CD4-positive, alpha-beta memory T cell (primary cell): ENCODE measurements at regions not wholly inside any gene's neighbourhood (a gene's known extent, or its start where the extent isn't known, plus 50 kb on each side); places are given as distances from the start of the nearest gene placed in this dataset.
"Not testable (repeated sequence)": the region's sequence is repeated elsewhere in the genome, so short reads cannot be mapped to it uniquely, and the experiment has no call there.

Experiments used
- CTCF ChIA-PET: fragments of 350-600 bp; sonication (Branson Sonifier 250); formaldehyde crosslinking; loops from one replicate; lab custom pipeline; 2021; ENCODE audit warnings: inconsistent platforms; ENCODE audit not compliant: partially characterized antibody; lab: Charles Lee
- POLR2A ChIA-PET: fragments of 350-600 bp; sonication (Branson Sonifier 250); formaldehyde crosslinking; loops from one replicate; lab custom pipeline; 2021; ENCODE audit not compliant: partially characterized antibody; lab: Charles Lee
- DNase-seq, 5 donors: peaks; one replicate each; pipeline versions ENCODE4 v3.0.0 to v3.0.0-alpha.2; 2020 to 2022; ENCODE audit warnings: mixed read lengths in 1 of 5
- H3K27ac ChIP-seq: one replicate; pipeline ENCODE4 v1.7.0; 2013; ENCODE audit warnings: low read depth, low read length
- H3K27me3 ChIP-seq: 2 replicates; pipeline ENCODE4 v1.7.0; 2013; ENCODE audit warnings: mild to moderate bottlenecking, low read length, moderate library complexity; ENCODE audit not compliant: insufficient read depth
- H3K36me3 ChIP-seq: 2 replicates; pipeline ENCODE4 v1.7.0; 2013; ENCODE audit warnings: mild to moderate bottlenecking, low read length, moderate library complexity; ENCODE audit not compliant: insufficient read depth
- H3K4me1 ChIP-seq: 2 replicates; pipeline ENCODE4 v1.7.0; 2013; ENCODE audit warnings: mild to moderate bottlenecking, low read length, moderate library complexity; ENCODE audit not compliant: insufficient read depth
- H3K4me3 ChIP-seq, 2 donors: one replicate each; pipeline ENCODE4 v1.7.0; 2013; ENCODE audit warnings: low read length in 2 of 2, mild to moderate bottlenecking in 1 of 2
- H3K9me3 ChIP-seq, 2 donors: one replicate each; pipeline ENCODE4 v1.7.0; 2013; ENCODE audit warnings: low read length in 2 of 2, control low read depth in 1 of 2; ENCODE audit not compliant: control insufficient read depth in 1 of 2
- H3K27ac Mint-ChIP-seq, 7 donors: one replicate each; pipeline ENCODE4 v1.8.0; 2020 to 2021; ENCODE audit warnings: mixed read lengths in 7 of 7, mild to moderate bottlenecking in 6 of 7, inconsistent platforms in 3 of 7, moderate library complexity in 3 of 7
- H3K27me3 Mint-ChIP-seq, 2 donors: one replicate each; pipeline ENCODE4 v1.8.0; 2020 to 2021; ENCODE audit warnings: mixed read lengths in 2 of 2
- H3K36me3 Mint-ChIP-seq, 2 donors: one replicate each; pipeline ENCODE4 v1.8.0; 2020 to 2021; ENCODE audit warnings: mixed read lengths in 2 of 2, inconsistent platforms in 1 of 2, mild to moderate bottlenecking in 1 of 2
- H3K4me1 Mint-ChIP-seq, 4 donors: one replicate each; pipeline ENCODE4 v1.8.0; 2020 to 2021; ENCODE audit warnings: mixed read lengths in 4 of 4, mild to moderate bottlenecking in 1 of 4
- H3K4me3 Mint-ChIP-seq, 8 donors: one replicate each; pipeline ENCODE4 v1.8.0; 2020 to 2021; ENCODE audit warnings: mixed read lengths in 8 of 8, mild to moderate bottlenecking in 7 of 8, moderate library complexity in 6 of 8, inconsistent platforms in 3 of 8
- H3K9me3 Mint-ChIP-seq, 8 donors: one replicate each; pipeline ENCODE4 v1.8.0; 2020 to 2021; ENCODE audit warnings: mixed read lengths in 8 of 8, mild to moderate bottlenecking in 5 of 8, inconsistent platforms in 3 of 8, moderate library complexity in 1 of 8
- intact Hi-C: fragments of 100-400 bp; cut with micrococcal nuclease; formaldehyde crosslinking; loops from one replicate; pipeline ENCODE4 v1.15.1; 2023

- H3K4me1 Mint-ChIP-seq, H3K4me3 Mint-ChIP-seq, H3K4me3 ChIP-seq, CTCF ChIA-PET, H3K9me3 Mint-ChIP-seq, H3K27me3 Mint-ChIP-seq, H3K36me3 Mint-ChIP-seq, DNase-seq, intact Hi-C loops, H3K36me3 ChIP-seq, H3K9me3 ChIP-seq, H3K4me1 ChIP-seq, POLR2A ChIA-PET, H3K27me3 ChIP-seq, H3K27ac Mint-ChIP-seq, H3K27ac ChIP-seq: not testable (repeated sequence)
Observed at GRCh38 chr15:20211508-20211907, 330.1 kb downstream of the GOLGA6L6 start.

DNA sequence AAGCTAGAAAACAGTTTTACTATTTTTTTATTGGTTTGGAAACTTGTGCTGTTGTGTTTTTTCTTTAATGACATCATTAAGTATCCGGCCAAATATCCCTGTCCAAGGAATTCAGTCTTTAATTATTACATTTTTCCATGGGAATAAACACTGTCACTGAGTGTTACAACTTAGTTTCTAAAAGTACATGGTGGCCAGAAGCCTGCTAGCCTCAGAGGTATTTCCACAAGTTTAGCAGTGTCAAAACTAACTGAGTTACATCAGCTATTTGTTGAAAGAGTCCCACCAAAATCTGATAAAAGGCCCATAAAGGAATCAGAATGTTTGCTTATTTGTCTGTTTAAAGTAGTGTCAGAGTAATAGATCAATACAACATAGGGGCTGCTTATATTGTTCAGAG is 331.6 kb downstream of the GOLGA6L6 start:
- H3K27me3 Mint-ChIP-seq, H3K36me3 Mint-ChIP-seq, H3K27me3 ChIP-seq, H3K27ac ChIP-seq, H3K4me3 ChIP-seq, POLR2A ChIA-PET, H3K9me3 ChIP-seq, CTCF ChIA-PET, H3K36me3 ChIP-seq, DNase-seq, H3K27ac Mint-ChIP-seq, H3K4me1 Mint-ChIP-seq, H3K9me3 Mint-ChIP-seq, H3K4me1 ChIP-seq, H3K4me3 Mint-ChIP-seq, intact Hi-C loops: not testable (repeated sequence)

DNA sequence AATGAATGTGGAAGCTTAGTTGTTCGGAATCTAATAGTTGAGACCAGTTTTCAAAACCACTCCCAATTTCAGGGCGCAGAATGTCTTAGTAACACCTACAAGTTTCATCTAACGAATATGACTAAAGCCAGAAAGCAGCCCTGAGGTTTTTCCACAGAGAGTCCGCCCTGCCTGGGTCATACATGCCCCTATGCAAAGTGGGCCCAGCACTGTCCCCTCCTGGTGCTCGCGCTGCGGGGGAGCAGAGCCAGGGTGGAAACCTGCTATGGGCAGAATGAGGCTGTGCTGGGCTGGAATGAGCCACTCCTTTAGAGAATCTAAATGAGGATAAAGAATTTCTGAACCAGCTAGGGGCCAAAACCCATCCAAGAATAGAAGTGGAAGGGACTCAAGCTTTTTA is 334.0 kb downstream of the GOLGA6L6 start:
- H3K9me3 ChIP-seq, H3K4me1 ChIP-seq, POLR2A ChIA-PET, H3K36me3 Mint-ChIP-seq, H3K9me3 Mint-ChIP-seq, H3K4me1 Mint-ChIP-seq, H3K27me3 ChIP-seq, H3K4me3 ChIP-seq, H3K27me3 Mint-ChIP-seq, H3K4me3 Mint-ChIP-seq, CTCF ChIA-PET, H3K36me3 ChIP-seq, DNase-seq, H3K27ac ChIP-seq, H3K27ac Mint-ChIP-seq, intact Hi-C loops: not testable (repeated sequence)

DNA sequence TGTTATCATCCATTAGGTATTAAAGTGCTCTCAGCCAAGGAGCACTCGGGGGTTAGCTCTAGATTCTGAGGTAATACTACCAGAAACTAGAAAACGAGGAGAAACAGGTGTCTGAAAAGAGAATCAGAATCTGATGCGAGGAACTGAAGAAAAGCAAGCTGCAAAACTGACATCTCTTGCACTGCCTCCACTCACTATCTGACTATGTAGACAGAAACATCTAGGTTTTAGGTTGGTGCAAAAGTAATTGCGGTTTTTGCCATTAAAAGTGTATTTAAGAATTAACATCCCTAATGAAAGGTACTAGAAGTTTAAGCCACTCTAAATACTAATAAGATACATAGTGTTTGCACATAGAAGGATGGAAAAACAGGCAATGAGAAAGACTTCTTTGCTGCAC is 334.4 kb downstream of the GOLGA6L6 start:
- H3K36me3 Mint-ChIP-seq, CTCF ChIA-PET, POLR2A ChIA-PET: not testable (repeated sequence)

DNA sequence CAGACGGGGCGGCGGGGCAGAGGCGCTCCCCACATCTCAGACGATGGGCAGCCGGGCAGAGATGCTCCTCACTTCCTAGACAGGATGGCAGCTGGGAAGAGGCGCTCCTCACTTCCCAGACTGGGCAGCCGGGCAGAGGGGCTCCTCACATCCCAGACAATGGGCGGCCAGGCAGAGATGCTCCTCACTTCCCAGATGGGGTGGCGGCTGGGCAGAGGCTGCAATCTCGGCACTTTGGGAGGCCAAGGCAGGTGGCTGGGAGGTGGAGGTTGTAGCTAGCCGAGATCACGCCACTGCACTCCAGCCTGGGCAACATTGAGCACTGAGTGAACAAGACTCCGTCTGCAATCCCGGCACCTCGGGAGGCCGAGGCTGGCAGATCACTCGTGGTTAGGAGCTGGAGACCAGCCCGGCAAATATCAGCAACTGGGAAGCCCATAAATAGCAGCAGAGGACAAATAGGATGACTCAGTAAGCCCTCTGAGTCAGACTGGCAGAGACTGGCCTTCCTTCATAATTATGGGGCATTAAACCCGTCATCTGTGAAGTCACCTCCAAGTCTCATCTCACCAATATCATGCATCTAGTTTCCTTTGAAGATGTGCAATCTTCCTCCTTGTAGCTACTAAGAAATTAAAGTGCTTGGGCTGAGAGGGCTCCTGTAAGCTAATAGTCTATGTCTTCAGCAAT is 337.3 kb downstream of the GOLGA6L6 start:
- intact Hi-C loops, H3K4me3 Mint-ChIP-seq, H3K4me3 ChIP-seq, H3K27ac ChIP-seq, POLR2A ChIA-PET, H3K4me1 ChIP-seq, H3K27me3 ChIP-seq, H3K27me3 Mint-ChIP-seq, H3K9me3 ChIP-seq, H3K27ac Mint-ChIP-seq, H3K4me1 Mint-ChIP-seq, CTCF ChIA-PET, H3K36me3 ChIP-seq, DNase-seq, H3K9me3 Mint-ChIP-seq, H3K36me3 Mint-ChIP-seq: not testable (repeated sequence)

More for the DNA sequence above, 334.4 kb downstream of the GOLGA6L6 start:
- intact Hi-C loops, H3K27me3 ChIP-seq, H3K27me3 Mint-ChIP-seq, H3K4me1 Mint-ChIP-seq, H3K9me3 Mint-ChIP-seq, H3K36me3 ChIP-seq, DNase-seq, H3K27ac Mint-ChIP-seq, H3K27ac ChIP-seq, H3K4me3 Mint-ChIP-seq, H3K4me3 ChIP-seq, H3K9me3 ChIP-seq, H3K4me1 ChIP-seq: not testable (repeated sequence)

- H3K4me3 Mint-ChIP-seq, H3K27ac ChIP-seq, H3K9me3 Mint-ChIP-seq, DNase-seq, H3K36me3 ChIP-seq, POLR2A ChIA-PET, intact Hi-C loops, H3K27ac Mint-ChIP-seq, H3K27me3 ChIP-seq, H3K27me3 Mint-ChIP-seq, H3K36me3 Mint-ChIP-seq, H3K4me1 Mint-ChIP-seq, H3K4me1 ChIP-seq, CTCF ChIA-PET, H3K9me3 ChIP-seq, H3K4me3 ChIP-seq: not testable (repeated sequence)
Observed at GRCh38 chr15:20203649-20204150, 337.9 kb downstream of the GOLGA6L6 start.

DNA sequence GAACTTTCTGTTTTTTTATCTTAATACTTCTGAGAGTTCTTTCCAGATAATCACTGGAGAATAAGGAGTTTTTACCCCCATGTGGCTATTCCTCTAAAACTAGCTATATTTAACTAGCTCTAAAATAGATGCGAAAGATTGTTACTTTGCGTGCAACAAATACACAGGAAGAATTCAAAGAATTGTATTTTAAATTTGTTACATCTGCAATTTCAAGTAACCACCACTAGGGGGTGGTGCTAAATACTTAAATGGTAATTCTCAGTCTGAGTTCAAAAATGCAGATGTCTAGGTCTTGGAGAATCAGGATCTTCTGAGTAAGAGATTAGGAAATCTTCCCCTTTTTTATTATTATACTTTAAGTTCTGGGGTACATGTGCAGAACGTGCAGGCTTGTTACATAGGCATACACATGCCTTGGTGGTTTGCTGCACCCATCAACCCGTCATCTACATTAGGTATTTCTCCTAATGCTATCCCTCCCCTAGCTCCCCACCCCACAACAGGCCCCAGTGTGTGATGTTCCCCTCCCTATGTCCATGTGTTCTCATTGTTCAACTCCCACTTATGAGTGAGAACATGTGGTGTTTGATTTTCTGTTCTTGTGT is 346.9 kb downstream of the GOLGA6L6 start:
- CTCF ChIA-PET = interaction anchor here (2.0 kb wide), 1 partner anchor 162 kb away, joined by 6 read pairs; no protein-coding TSS in a partner anchor
- H3K36me3 Mint-ChIP-seq, H3K36me3 ChIP-seq, H3K27ac Mint-ChIP-seq, H3K9me3 Mint-ChIP-seq, DNase-seq, POLR2A ChIA-PET, H3K27me3 ChIP-seq, H3K4me1 Mint-ChIP-seq, H3K4me3 ChIP-seq, H3K4me3 Mint-ChIP-seq, intact Hi-C loops, H3K27ac ChIP-seq, H3K9me3 ChIP-seq, H3K4me1 ChIP-seq, H3K27me3 Mint-ChIP-seq: not testable (repeated sequence)
